Fibroblast of peridontal ligament (primary cell): ENCODE measurements at regions not wholly inside any gene's neighbourhood (a gene's known extent, or its start where the extent isn't known, plus 50 kb on each side); places are given as distances from the start of the nearest gene placed in this dataset.

ENCODE experiments used
- DNase-seq: peaks from one replicate; pipeline ENCODE4 v3.0.0-alpha.2; 2010; ENCODE audit errors: extremely low read depth

- no peak for DNase-seq
These were observed 68.6 kb upstream of the SMIM21 start for GRCh38 chr18:75496151-75496550.

DNA sequence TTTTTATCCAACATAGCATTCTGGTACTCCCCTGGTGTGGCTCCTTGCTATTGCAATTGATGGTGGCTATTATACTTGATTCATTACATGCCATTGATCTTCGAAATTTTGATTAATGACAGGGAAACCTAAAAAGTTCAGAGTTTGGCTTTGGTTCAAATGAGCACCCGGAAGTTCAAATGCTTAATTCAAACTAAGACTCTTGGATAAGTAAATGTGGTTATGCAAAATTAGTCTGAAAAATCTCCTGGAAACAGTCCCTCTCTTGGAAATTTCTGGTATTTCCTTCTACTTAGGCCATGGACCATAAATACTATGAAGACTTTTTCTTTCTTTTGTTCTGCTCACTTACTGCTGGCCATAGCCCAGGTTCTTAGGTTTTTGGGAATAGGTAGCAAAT is 65.3 kb upstream of the SMIM21 start:
- peak; percentile 36 for DNase-seq

- no peak for DNase-seq
These were observed 63.9 kb upstream of the SMIM21 start for GRCh38 chr18:75491361-75491760.

GRCh38 chr18:75489493-75490190 is 62.1 kb upstream of the SMIM21 start:
- peak; percentile 97 for DNase-seq

DNA sequence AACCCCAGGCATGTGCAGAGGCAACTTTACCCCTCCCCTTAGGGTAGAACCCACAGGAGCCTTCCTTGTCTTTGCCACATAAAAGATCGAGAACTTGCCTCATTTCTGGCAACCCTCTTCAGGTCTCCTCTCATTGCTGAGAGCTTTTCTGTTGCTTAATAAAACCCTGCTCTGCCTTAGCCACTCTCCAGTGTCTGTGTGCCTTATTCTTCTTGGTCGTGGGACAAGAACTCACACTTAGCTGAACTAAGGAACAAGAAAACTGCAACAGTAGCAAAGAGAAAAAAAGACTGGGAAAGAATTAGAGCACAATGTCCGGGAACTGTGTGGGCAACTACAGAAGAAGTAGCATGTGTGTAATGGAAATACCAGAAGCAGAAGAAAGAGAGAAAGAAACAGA is 56.2 kb upstream of the SMIM21 start:
- DNase-seq: no peak

DNA sequence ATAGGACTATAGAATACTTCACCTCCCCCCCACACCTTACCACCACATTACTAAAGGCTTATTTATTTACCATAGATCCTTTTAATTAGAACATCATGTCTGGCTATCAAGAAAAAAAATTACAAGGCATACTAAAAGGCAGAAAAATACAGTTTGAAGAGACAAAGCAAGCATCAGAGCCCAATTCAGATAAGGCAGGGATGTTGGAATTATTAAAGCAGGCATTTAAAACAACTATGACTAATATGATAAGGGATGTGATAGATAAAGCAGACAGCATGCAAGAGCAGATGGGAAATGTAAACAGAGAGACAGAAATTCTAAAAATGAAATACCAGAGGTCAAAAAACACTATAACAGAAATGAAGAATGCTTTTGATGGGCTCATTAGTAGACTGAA is 55.4 kb upstream of the SMIM21 start:
- no peak for DNase-seq

GRCh38 chr18:75480487-75480886 is 53.0 kb upstream of the SMIM21 start:
- DNase-seq: no peak

DNA sequence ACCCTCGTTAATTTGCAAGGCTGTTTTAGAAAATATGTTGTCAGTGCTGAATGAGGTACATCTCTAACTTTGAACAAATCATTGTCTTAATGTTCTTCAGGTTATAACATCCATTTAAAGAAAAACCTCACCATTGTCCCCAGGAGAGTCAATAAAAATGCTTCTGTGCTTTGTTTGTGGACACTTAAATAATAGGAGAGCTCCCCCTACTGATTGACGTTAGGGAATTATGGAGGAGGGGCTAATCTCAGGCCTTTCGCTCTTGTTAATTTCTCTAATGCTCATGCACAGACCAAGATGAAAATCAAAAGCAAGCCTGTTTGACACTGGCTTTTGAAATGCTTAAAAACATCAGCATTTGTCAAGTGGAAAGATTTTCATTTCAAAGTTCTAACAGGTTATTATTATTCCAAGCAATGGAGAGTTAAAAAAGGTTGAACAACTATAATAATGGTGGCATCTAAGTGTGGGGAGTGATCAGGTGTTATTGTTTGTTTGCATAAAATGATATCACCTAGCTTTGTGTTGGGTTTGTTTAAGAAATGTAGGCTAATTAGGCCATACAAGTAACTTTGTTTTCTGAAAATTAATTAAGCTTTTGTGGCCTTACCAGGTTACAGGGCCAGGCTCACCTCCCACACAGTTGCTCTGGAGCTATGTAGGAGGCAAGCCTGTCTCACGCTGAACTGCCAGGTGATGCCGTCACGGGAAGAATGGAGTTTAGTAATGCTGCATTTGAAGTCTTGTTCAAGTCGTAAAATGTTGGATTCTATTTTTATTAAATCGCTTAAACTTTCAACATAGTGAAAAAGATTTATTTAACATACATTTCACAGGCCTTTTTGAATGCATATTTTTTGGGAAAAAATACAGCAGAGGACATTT is 51.7 kb upstream of the SMIM21 start:
- DNase-seq: peak; percentile 78

DNA sequence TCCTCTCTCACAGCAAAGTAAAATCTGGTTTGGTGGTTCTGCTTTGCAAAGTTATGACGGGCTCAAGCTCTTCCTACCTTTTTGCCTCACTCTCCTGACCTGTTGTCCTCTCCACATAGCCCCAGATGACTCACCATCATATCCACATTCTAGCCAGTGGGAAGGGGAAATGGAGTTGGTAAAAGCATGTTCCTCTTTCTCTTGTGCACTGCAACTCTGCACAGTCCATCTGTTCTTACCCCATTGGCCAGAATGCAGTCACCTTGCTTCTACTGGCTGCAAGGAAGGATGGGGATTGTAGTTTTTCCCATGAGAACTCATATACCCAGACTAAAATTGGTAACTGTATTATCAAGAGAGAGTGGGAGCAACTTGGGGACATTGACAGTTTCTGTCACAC is 50.4 kb upstream of the SMIM21 start:
- no peak for DNase-seq
